Non-pigmented ciliary epithelial cell (primary cell): ENCODE measurements at regions not wholly inside any gene's neighbourhood (a gene's known extent, or its start where the extent isn't known, plus 50 kb on each side); places are given as distances from the start of the nearest gene placed in this dataset.

ENCODE experiments used
- DNase-seq: peaks from one replicate; pipeline ENCODE4 v3.0.0-alpha.2; 2010; ENCODE audit warnings: low read depth

DNA sequence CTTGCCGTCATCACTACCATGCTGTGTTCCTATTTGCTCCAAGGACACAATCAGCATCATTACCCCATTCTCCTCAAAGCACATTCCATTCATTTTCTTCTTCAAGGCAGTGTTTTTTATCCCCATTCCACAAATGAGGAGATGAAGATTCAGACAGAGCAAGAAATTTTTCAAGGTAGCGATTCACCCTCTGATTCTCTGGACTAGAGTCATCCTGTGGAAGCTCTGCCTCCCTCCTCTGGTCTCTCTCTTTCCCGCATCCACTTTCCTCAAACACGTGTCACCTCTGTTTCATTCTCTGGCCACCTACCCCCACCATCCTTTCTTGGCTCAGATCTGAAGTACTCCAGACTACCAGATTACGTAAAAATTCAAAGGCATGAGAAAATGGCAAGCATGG is 297.9 kb downstream of the SOX11 start:
- DNase-seq = no peak

DNA sequence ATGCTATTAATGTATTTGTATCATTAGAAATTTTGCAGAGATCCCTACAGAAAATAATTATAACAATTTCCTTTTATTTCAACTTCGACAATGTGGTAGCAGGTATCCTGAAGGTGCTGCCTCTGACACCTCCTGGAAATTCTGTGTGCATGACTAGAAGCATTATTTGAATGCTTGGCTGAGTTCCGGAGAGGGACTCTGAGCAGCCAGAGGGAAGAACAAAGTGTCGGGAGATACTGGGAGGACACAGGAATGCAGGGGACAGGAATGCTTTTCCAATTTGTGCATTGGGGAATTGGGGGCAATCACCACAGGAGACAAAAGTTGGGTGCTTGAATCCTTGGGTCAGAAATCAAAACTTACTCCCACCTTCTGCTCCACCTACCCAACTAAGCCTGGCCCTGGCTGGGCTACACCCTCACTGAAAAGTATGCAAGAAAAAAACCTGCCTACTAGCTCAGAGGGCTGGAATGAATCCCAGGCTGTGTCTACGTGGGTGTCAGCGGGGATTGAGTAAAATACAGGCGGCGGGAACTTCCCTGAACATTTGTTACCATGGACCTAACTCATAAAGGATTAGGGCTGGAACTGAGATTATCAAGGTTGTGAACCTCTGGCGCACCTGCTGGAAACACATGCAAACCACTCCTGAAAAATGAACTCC is 299.3 kb downstream of the SOX11 start:
- no peak for DNase-seq

DNA sequence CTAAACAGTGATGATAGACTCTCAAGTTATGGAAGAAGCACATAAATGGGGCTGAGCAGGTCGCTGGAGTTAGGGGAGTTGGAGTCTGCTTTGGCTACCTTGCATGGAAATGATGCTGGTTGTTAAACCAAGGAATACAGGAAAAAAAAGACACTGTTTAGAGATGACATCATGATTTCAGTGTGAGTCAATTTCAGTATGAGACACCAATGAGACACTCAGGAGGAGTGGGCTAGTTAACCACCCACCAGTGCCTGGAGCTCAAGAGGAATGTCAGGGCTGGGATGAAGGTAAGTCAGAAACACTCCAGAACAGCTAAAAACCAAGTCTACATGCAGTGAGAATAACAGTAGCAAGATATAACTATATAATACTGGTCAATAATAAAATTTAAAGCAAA is 303.6 kb downstream of the SOX11 start:
- DNase-seq = no peak

DNA sequence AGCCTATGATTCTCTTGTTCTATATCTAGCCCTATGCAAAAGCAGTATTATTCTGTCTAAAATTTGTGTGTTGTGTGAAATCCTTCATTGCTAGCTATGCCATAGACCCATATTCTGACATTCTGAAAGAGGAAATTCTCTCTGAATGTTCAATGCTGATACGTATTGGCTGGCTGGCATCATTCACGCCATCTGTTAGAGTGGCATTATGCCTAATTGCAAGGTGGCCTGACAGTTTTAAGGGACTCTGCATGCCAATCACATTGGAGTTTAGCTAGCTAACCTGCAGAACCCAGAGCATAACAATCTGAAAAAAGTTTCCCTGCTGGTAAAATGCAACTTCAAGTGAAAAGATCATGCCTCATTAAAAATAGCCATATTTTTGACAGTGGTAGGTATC is 316.0 kb downstream of the SOX11 start:
- DNase-seq = no peak

DNA sequence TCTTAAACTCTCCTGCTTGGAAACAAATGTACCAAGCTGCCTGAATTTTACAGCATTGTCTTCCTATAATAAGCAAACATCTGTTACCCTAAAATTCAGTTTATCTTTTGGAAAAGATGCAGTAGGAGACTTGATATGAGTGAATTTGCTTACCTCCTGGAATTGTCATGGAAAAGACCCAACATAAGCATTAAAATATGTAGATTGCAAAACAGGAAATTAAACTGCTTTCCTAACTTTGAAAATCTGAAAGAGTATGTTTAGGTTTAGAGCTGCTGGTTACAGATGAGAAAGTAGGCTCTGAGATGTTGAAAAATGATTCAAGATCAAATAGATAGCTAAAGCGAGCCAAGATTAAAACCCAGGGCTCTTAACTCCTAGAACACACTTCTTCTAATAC is 316.5 kb downstream of the SOX11 start:
- DNase-seq = no peak

DNA sequence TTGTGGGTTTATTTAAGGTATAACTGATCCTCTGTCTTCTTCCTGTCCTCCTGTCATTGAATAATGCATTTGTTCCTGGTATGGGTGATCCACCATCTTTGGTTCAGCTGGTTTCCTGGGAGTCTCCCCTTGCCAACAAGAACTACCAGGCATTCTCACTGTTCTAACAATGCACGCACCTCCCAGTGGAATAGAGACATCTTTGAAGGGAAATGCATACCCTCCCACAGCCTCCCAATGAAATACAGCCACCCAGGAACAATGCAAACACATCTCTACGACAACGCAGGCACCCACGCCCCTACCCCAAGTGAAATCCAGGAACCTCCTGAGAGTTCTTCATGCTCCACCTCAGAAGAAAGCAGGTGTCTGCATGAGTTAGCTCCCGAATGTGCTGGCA is 318.0 kb downstream of the SOX11 start:
- DNase-seq = no peak

DNA sequence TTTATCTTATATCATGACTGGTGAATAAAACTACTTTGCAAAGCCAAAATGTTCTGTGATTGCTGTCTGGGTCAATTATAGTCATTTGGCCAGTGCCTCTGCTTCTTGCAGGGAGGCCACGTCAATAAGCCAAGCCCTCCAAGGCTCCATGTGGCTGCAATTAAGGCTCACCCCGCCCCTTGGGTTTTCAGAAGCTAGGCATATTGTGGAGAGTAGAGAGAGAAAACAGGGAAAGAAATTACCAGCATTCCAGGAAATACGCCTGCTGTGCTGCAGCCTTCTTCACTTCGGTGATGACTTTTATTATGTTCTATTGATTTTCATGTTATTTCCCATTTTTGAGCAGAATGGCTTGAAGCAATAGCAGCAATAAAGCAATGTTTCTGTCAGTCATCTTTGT is 319.7 kb downstream of the SOX11 start:
- DNase-seq = no peak

DNA sequence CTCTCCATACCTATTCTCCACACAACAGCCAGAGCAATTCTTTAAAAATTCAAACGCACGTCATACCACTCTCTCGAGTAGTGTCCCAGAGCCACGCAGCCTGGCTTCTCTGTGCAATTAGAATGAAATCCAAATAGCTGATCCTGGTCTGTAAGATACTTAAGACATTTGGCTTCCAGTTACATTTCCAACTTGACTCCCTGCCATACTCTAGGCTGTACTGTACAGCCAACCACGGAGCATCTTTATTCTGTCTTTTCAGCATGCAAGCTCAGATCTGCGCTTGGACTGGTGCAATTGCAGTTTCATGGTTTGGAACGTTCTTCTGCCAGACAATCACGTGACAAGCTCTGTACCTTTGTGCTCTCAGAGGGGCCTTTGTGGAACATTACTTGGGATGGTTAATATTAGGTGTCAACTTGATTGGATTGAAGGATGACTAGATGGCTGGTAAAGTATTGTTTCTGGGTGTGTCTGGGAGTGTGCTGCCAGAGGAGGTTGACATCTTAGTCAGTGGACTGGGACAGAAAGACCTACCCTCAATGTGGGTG is 325.6 kb downstream of the SOX11 start:
- DNase-seq = no peak

DNA sequence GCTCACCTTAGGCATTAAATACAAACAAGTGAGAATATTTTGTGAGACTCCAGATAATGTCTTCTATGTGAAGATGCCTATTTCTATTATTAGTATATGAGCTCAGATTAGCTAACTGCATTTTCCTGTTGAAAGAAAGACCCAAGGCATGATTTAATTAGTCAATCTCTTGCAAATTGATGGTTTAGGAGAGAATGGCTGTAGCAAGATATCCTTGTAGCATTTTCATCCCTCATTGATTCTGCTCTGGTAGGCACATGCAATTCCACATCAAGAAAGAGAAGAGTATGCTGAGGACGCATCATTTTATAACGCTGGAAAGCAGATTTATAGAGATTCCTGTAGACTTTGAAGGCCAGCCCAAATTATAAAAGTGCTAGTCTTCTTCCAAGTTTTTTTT is 332.0 kb downstream of the SOX11 start:
- no peak for DNase-seq

DNA sequence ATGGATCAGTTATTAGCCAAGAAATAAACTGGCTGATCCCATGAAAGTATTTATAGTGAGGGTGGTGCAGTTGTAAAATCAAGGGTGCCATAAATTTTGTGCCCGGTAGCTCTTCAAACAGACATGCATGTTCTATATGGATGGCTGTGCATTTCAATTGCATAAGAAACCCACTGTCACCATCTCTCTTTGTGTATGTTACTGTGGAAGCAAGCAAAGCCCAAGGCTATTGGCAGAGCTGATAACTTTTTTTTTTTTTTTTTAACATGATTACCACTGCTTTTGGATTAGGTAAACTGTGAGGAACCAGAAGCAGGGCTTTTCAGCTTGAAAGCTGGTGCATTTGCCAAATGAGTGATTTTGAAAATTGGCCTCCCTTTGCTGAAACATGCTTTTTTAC is 332.6 kb downstream of the SOX11 start:
- DNase-seq = no peak

DNA sequence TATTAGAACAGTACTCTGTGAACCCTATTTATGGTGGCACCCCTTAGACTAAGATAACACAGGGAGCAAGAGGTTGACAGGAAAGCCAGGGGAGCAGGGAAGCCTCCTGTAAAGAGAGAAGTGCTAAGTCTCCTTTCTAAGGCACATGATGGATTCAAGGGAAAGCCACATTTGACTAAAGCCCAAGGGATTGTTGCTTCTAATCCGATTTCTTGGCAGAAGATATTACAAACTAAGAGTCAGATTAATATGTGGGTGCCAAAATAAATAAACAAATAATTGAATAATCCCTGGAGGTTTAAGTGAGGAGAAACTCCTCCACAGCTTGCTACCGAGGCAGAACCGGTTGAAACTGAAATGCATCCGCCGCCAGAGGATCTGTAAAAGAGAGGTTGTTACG is 333.2 kb downstream of the SOX11 start:
- DNase-seq = no peak

DNA sequence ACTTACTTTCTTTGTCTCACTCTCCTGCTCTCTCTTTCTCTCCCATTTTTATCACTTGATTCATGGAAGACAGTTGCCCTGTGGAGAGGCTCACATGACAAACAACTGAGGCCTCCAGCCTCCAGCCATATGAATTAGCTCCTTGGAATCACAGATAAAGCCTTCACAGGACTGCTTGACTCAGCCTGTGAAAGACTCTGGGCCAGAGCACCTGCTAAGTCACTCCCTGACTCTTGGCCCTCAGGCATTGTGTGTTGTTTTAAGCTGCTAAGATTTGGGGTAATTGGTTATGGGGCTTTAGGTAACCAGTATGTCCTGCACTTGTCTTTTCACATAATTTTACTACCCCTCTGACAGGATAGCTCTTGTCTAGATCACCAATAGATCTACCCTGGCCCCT is 334.9 kb downstream of the SOX11 start:
- no peak for DNase-seq

DNA sequence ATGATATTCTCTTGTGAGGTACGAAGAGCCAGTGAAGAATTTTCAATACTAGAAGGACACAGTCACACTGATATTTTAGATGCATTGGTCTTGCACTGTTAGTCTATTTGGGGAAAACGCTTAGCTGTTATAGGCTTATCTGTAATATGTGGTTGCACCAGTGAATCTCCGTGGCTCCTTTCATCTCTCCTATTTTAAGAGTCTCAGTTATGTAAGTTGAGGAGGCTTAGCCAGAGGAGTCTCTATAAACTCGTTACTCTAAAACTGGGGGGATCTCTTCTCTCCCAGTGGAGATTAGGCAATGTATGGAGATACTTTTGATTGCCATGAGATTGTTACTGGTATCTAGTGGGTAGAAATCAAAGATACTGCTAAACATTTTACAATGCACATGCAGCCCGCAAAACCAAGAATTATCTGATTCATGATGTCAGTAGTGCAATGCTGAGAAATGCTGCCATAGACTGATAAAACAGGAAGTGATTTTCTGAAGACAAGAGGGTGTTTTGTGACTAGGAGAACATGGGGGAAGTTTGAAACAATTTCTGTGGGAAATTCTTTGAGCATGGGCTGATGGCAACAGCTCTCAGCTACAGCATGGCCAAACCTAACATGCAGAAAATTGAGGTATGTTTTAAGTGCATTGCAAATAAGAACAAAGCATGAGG is 339.1 kb downstream of the SOX11 start:
- DNase-seq = no peak

DNA sequence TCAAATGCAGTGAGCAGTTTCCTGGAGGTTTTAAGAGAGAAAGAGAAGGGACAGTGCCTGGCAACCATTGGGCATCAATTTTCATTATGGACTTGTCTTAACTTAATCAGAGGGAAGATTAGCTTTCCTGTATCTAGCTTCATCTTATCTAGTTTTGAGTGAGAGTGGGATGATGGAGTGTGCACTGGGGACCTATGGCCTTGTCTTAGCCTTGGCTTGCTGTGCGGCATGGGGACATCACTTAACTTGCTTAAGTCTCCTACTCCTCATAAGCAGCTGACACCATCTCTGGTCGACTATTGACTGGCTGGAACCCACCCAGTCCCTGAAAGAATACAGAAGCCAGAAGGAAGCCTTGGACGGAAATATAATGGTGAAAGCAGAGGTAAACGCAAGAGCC is 344.0 kb downstream of the SOX11 start:
- no peak for DNase-seq

DNA sequence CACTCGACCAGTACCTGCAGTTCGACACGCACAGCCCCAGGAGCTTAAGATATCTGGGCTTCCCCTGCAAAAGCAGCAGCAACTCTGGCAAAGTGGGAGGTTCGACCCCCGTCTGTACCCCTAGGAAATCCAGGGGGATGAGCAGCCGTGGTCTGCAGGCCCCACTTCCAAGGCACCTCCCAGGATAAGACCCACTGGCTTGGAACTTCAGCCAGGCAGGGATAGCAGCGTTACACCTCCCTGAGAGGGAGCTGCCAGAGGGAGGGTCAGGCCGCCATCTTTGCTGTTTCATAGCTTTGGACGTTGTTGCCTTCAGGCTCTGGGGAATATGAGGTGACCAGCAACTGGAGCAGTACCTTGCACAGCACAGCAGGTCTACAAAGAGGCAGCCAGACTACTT is 351.1 kb downstream of the SOX11 start:
- DNase-seq = no peak

DNA sequence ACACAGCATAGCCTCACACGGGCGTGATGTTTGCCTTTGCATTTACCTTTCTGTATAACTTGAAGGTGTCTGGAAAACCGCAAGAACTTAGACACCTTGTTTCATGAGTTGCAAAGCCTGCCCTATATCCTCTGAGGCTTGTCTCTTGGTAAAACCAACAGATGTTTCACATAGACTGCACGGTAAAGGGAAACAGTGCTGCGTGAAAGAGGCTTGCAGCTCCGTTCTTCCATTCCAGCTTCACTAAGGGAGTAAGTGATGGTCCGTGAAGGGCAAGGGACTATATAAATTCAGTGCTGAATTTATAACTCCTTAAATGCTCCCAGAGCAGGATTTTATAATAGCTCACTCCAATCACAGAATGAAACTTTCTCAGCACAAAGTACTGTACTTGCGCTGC is 360.5 kb downstream of the SOX11 start:
- no peak for DNase-seq

DNA sequence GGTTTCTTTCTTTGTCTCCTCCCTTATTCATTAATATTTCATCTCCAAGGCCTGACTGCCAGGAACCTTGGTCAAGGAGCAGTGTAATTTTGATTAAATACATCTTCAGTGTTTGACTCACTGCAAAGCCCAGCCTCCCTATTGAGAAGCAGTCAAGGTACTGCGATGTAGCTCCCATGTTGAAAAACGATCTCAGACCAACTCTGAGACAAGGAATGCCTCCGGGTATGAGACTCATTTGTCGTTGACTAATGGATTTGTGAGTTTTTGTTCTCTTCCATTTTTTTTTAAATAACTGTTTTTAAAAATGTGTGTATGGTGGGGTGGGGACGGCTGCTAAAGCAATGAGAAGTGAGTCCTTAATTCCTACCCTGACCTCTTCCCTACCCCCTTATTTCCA is 361.6 kb downstream of the SOX11 start:
- no peak for DNase-seq

DNA sequence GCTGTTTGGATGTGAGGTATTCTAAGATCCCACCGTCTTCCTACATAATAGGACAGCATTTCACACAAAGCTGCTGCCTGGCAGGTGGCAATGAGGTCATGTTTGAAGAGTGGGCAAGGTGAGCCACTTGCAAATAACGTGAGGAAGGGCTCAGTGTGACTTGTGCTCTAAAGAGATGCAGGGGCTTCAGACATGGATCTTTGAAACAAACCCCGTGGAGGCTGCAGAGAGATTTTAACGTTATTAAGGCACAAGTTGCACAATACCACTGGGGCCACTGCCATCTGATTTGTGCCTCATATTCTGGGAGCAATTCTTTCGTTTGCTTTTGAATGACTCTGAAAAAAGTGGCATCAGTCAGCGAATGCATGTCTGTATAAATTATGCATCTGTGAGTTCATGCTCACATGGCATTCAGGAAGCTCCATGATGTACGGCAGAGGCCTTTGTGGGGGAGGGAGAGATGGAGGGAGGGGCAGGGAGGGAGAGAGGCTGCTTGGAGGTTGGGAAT is 362.0 kb downstream of the SOX11 start:
- DNase-seq = no peak

DNA sequence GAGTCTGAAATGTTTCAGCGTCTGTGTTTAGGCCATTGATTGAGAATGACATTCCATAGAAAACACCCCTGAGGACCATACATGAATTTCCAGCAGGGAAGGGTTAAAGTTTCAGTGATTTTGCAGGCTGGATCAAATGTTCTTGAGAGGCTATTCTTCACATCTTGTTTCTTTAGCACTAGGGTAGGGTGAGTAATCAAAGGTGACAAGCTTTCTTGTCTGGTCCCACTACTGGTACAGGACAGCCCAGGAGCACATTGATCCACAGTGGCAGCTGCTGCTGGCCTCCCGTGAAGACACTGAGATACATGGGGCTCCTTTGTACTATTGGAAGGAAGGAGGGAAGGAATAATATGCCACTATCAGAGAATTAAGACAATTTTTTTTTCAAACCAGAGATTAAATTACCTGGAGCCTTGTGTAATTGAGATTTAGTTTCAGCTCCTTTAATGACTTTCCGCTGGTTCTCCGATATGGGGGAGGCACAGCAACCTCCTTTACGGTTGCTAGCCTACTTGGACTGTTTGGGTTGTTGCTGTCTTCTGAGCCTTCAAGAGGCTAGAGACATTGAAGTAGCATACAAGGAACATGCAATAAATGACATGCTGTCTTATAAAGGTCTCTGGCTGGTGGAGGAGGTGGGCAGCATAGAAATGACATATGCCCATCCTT is 368.9 kb downstream of the SOX11 start:
- no peak for DNase-seq

DNA sequence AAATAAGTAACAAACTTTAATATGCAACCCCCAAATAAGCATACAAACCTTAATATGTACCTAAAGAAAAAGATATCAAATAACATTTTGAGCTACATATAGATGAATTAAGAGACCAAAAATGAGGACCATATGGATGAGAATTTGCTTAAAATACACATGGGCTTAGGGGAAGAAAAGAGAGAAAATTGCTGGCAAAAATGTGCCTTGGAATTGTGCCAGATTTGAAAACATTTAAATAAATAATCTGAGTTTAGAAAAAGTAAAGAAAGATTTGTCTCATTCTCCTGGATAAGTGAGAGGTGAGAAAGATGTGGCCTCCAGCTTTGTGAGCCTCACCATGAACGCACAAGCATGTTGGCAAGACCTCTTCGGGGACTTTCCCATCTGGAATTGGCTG is 372.6 kb downstream of the SOX11 start:
- DNase-seq = no peak

DNA sequence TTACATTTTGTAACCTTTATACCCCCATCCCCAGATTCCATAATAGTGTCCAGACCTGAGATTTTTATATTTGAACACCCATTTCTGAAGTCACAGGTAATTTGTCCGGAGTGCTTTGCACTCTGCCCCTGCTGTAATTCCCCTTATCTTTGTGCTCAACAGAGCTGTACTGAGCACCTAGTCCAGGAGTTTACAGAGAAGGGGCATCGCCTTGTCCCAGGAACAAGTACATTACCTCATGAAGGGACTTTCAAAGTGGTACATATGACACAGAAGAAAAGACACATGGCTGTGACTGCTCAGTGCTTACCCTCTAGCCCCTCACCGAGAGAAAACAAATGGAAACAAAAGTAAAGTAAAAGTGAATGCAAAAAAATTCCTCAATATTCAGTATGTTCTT is 373.5 kb downstream of the SOX11 start:
- no peak for DNase-seq

DNA sequence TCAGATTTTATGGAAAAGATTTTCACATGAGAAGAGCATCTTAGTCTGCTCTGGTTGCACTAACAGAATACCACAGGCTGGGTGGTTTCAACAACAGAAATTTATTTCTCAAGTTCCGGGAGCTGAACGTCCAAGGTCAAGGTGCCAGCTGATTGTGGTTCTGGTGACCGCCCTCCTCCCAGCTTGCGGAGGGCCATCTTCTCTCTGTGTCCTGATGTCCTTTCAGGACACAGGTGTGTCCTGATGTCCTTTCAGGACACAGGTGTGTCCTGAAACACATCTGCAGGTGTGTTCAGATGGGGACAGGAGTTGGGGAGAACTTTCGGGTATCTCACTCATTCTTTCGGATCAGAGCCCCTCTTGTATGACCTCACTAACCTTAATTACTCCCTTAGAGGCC is 374.9 kb downstream of the SOX11 start:
- DNase-seq = no peak

DNA sequence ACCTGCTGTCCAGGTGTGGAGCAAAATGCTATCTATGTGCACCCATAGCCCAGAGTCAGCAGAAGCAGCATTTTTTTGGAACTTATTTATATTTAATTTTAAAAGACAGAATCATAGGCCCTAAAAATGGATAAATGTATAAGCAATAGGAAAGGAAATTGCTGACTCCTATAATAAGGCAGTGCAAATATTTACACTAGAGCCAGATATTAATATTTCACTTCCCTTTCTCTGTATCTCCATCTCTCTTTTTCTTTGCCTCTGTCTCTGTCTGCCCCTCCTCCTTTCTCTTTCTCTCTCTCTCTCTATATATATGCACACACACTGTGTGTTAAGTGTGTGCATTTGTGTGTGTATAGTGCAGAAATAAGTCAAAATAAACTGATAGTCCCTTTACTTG is 375.6 kb downstream of the SOX11 start:
- no peak for DNase-seq
